ENCODE measurements at regions not wholly inside any gene's neighbourhood (a gene's known extent, or its start where the extent isn't known, plus 50 kb on each side); places are given as distances from the start of the nearest gene placed in this dataset.
A peak's percentile ranks its signal among the peaks of the same experiment; 100 is the strongest.
"Not testable (repeated sequence)": the region's sequence is repeated elsewhere in the genome, so short reads cannot be mapped to it uniquely, and the experiment has no call there.

- Mint-ChIP-seq H3K27me3 (no peaks in the 10 kb centered on the region), H3K4me1 (ENCODE audit: low read depth) (no peaks in the 10 kb centered on the region), H3K9me3 (ENCODE audit: low read depth) (peaks cover 31% of the 10 kb centered on the region), H3K4me3 (ENCODE audit: low read depth) (no peak overlapping the region), H3K27ac (no peak overlapping the region), H3K36me3 (ENCODE audit: insufficient read depth) (peaks cover 4% of the 10 kb centered on the region)
- TF ChIP-seq, protein P1, sequence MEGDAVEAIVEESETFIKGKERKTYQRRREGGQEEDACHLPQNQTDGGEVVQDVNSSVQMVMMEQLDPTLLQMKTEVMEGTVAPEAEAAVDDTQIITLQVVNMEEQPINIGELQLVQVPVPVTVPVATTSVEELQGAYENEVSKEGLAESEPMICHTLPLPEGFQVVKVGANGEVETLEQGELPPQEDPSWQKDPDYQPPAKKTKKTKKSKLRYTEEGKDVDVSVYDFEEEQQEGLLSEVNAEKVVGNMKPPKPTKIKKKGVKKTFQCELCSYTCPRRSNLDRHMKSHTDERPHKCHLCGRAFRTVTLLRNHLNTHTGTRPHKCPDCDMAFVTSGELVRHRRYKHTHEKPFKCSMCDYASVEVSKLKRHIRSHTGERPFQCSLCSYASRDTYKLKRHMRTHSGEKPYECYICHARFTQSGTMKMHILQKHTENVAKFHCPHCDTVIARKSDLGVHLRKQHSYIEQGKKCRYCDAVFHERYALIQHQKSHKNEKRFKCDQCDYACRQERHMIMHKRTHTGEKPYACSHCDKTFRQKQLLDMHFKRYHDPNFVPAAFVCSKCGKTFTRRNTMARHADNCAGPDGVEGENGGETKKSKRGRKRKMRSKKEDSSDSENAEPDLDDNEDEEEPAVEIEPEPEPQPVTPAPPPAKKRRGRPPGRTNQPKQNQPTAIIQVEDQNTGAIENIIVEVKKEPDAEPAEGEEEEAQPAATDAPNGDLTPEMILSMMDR (IDR thresholded peaks at IDR 0.05; ENCODE audit: unreplicated experiment): no peak
- no peak for DNase-seq (ENCODE audit: low spot score, unreplicated experiment)
These were observed 93.2 kb upstream of the IMPG1 start for GRCh38 chr6:76165471-76166221.

- H3K9me3 Mint-ChIP-seq (ENCODE audit: low read depth): peaks cover 24% of the 10 kb centered on the region
- DNase-seq (ENCODE audit: low spot score, unreplicated experiment): no peak
- no peak overlapping the region for H3K27ac Mint-ChIP-seq
- no peak overlapping the region for H3K4me3 Mint-ChIP-seq (ENCODE audit: low read depth)
- H3K4me1 Mint-ChIP-seq (ENCODE audit: low read depth): no peaks in the 10 kb centered on the region
- H3K36me3 Mint-ChIP-seq (ENCODE audit: insufficient read depth): peaks cover 8% of the 10 kb centered on the region
- TF ChIP-seq, protein P1 (IDR thresholded peaks at IDR 0.05; ENCODE audit: unreplicated experiment): no peak
- H3K27me3 Mint-ChIP-seq: no peaks in the 10 kb centered on the region
These were observed 90.3 kb upstream of the IMPG1 start for GRCh38 chr6:76162811-76163210.

GRCh38 chr6:76157800-76158199 lies 85.3 kb upstream of the IMPG1 start:
- DNase-seq (ENCODE audit: low spot score, unreplicated experiment); H3K4me3 Mint-ChIP-seq (ENCODE audit: low read depth); H3K4me1 Mint-ChIP-seq (ENCODE audit: low read depth); H3K27me3 Mint-ChIP-seq; H3K36me3 Mint-ChIP-seq (ENCODE audit: insufficient read depth); H3K27ac Mint-ChIP-seq: not testable (repeated sequence)
- H3K9me3 Mint-ChIP-seq (ENCODE audit: low read depth): peaks cover 23% of the 10 kb centered on the region

GRCh38 chr6:76135481-76135880 lies 63.0 kb upstream of the IMPG1 start:
- no peaks in the 10 kb centered on the region for H3K27me3 Mint-ChIP-seq
- peaks cover 3% of the 10 kb centered on the region for H3K36me3 Mint-ChIP-seq (ENCODE audit: insufficient read depth)
- peaks cover 6% of the 10 kb centered on the region for H3K9me3 Mint-ChIP-seq (ENCODE audit: low read depth)
- DNase-seq (ENCODE audit: low spot score, unreplicated experiment): no peak
- H3K4me3 Mint-ChIP-seq (ENCODE audit: low read depth): no peak overlapping the region
- TF ChIP-seq, protein P1 (IDR thresholded peaks at IDR 0.05; ENCODE audit: unreplicated experiment): no peak
- H3K27ac Mint-ChIP-seq: no peak overlapping the region
- H3K4me1 Mint-ChIP-seq (ENCODE audit: low read depth): peaks cover 17% of the 10 kb centered on the region

DNA sequence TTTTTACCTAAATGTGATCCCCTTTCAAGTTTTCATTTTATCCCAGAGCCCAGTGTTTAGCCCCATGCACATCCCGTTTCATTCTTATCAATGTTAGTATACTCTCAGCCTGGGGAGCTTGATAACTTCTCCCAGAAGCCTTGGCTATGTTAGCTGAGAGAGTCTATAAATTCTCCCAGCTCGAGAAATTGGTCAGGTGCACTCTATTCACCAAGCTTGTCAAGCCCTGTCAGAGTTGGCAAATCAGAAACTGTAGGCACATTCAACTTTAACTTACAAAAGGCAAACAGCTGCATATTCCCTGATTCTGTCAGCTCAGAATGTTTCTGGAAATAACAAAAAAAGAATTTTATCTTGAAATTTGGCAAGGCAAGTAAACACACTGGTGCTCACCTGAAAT lies 62.2 kb upstream of the IMPG1 start:
- H3K27me3 Mint-ChIP-seq: no peaks in the 10 kb centered on the region
- no peak overlapping the region for H3K4me3 Mint-ChIP-seq (ENCODE audit: low read depth)
- TF ChIP-seq, protein P1 (IDR thresholded peaks at IDR 0.05; ENCODE audit: unreplicated experiment): no peak
- no peak for DNase-seq (ENCODE audit: low spot score, unreplicated experiment)
- H3K9me3 Mint-ChIP-seq (ENCODE audit: low read depth): peaks cover 10% of the 10 kb centered on the region
- peaks cover 3% of the 10 kb centered on the region for H3K36me3 Mint-ChIP-seq (ENCODE audit: insufficient read depth)
- peak overlapping the region; percentile 59 for H3K27ac Mint-ChIP-seq
- H3K4me1 Mint-ChIP-seq (ENCODE audit: low read depth): peaks cover 22% of the 10 kb centered on the region

DNA sequence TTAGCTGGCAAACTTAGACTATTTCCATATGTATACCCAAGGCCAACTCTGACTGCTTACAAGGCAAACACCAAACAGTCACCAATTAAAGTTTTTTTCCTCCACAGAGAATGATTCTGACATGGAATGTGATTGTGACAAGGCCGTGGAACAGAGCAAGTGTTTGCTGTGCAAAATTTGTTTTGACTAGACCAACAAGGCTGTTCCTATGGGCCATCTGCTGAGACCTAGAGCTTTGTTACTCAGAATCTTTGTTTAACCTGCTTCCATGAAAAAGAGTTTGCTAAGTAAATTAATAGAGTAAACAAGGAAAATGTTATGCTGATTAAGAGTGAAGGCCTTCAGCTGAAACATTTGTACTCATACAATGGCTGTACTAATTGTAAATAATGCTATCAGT lies 51.6 kb upstream of the IMPG1 start:
- TF ChIP-seq, protein P1 (IDR thresholded peaks at IDR 0.05; ENCODE audit: unreplicated experiment): no peak
- H3K9me3 Mint-ChIP-seq (ENCODE audit: low read depth): peaks cover 11% of the 10 kb centered on the region
- H3K4me3 Mint-ChIP-seq (ENCODE audit: low read depth): no peak overlapping the region
- peak overlapping the region; percentile 5 for H3K27ac Mint-ChIP-seq
- H3K4me1 Mint-ChIP-seq (ENCODE audit: low read depth): peaks cover 21% of the 10 kb centered on the region
- H3K36me3 Mint-ChIP-seq (ENCODE audit: insufficient read depth): peaks cover 2% of the 10 kb centered on the region
- no peak for DNase-seq (ENCODE audit: low spot score, unreplicated experiment)
- H3K27me3 Mint-ChIP-seq: no peaks in the 10 kb centered on the region
